Astrocyte (in vitro differentiated cells and primary cell): ENCODE measurements at regions not wholly inside any gene's neighbourhood (a gene's known extent, or its start where the extent isn't known, plus 50 kb on each side); places are given as distances from the start of the nearest gene placed in this dataset.

ENCODE experiments used
- EZH2 ChIP-seq: IDR thresholded peaks from 2 replicates; pipeline ENCODE4 v1.6.1; 2012; ENCODE audit warnings: mild to moderate bottlenecking, low read length, inconsistent platforms; ENCODE audit not compliant: insufficient read depth
- TF ChIP-seq, protein P1 (sequence below): IDR thresholded peaks from 2 replicates; pipeline ENCODE4 v1.5.1; 2011; ENCODE audit warnings: low read depth, mild to moderate bottlenecking, inconsistent platforms, low read length, moderate library complexity; ENCODE audit not compliant: insufficient read depth

DNA sequence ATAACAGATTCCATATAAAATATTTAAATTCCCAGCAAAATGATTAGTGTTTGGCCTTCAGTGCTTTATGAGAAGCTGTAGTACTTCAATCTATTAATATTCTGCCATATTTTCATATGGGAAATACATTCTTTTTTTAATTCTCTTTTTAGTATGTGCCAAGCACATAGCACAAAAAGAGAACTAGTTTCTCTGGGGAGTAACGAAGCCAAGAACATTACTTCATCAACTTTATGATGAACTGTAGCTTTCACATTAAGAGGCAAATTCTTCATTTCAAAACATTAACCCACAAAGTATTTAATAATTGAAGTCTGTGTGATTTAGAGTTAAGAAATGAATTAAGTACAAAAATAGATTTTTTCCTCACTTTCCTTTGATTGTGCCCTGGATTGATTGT is 281.0 kb upstream of the EYS start:
- TF ChIP-seq, protein P1, sequence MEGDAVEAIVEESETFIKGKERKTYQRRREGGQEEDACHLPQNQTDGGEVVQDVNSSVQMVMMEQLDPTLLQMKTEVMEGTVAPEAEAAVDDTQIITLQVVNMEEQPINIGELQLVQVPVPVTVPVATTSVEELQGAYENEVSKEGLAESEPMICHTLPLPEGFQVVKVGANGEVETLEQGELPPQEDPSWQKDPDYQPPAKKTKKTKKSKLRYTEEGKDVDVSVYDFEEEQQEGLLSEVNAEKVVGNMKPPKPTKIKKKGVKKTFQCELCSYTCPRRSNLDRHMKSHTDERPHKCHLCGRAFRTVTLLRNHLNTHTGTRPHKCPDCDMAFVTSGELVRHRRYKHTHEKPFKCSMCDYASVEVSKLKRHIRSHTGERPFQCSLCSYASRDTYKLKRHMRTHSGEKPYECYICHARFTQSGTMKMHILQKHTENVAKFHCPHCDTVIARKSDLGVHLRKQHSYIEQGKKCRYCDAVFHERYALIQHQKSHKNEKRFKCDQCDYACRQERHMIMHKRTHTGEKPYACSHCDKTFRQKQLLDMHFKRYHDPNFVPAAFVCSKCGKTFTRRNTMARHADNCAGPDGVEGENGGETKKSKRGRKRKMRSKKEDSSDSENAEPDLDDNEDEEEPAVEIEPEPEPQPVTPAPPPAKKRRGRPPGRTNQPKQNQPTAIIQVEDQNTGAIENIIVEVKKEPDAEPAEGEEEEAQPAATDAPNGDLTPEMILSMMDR: no peak
- TF ChIP-seq EZH2: no peak
